Fibroblast of skin of scalp (primary cell): ENCODE measurements at regions not wholly inside any gene's neighbourhood (a gene's known extent, or its start where the extent isn't known, plus 50 kb on each side); places are given as distances from the start of the nearest gene placed in this dataset.
"Not testable (repeated sequence)": the region's sequence is repeated elsewhere in the genome, so short reads cannot be mapped to it uniquely, and the experiment has no call there.

ENCODE experiments used
- DNase-seq: peaks from one replicate; pipeline ENCODE4 v3.0.0-alpha.2; 2013

DNA sequence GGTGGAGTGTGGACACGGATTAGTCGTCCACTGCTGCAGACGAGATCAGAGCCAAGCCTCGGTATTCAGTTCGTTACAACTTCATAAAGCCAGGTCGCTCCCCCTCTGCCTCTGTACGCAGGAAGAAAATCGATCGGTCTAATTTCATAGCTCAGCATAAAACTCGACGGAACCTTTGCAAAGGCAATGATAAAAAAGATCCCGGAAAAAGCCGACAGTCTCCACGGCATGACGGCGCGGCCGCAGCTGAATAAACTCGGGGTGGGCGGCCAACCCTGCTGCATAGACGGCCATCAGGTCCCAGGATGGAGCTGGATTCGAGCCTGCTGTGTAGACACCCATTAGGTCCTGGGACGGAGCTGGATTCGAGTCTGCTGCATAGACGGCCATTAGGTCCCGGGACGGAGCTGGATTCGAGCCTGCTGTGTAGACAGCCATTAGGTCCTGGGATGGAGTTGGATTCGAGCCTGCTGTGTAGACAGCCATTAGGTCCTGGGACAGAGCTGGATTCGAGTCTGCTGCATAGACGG is 113.8 kb upstream of the PPP2R3B start:
- no peak for DNase-seq

DNA sequence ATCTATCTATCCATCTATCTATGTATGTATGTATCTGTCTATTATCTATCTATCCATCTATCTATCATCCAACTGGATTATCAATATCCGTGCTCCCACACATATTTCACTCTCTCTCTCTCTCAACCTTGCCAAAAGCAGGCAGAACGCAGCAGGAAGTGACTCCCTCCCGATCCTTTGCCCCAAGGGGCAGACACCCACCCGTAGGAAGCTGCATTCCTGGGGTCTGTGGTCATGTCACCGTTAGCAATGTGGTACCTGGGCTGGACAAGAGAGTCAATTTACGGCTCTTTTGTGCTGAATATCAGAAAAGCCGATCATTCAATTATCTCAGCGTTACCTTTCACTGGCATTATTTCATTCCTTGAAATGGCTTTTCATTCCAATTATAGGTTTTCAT is 119.6 kb upstream of the PPP2R3B start:
- DNase-seq: no peak

DNA sequence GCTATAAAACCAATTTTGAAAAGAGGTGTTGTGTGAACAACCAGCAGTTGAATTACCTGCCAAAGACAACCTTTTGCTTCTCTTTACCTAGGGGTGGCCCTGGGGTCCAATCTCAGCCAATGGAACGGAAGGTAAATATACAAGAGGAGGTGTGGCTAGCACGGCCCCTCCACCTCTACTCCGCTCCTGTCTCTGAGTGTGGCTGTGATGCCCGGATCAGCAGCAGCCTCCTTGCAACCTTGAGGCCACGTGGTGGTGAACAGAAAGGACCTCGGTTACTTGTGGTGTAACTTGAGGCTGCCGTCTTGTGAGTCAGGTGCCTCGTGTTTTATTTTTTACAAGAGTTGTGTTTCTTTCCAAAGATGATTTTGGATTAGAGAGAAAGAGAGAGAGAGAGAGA is 121.5 kb upstream of the PPP2R3B start:
- DNase-seq: no peak

DNA sequence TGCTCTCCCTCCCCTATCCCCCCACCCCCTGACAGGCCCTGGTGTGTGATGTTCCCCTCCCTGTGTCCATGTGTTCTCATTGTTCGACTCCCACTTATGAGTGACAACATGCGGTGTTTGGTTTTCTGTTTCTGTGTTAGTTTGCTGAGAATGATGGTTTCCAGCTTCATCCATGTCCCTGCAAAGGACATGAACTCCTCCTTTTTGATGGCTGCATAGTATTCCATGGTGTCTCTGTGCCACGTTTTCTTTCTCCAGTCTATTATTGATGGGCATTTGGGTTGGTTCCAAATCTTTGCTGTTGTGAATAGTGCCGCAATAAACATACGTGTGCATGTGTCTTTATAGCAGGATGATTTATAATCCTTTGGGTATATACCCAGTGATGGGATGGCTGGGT is 121.8 kb upstream of the SHOX start:
- not testable (repeated sequence) for DNase-seq

DNA sequence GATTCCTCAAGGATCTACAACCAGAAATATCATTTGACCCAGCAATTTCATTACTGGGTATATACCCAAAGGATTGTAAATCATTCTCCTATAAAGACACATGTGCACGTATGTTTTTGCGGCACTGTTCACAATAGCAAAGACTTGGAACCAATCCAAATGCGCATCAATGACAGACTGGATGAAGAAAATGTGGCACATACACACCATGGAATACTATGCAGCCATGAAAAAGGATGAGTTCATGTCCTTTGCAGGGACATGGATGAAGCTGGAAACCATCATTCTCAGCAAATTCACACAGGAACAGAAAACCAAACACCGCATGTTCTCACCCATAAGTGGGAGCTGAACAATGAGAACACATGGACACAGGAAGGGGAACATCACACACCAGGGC is 119.5 kb upstream of the SHOX start:
- DNase-seq: not testable (repeated sequence)

DNA sequence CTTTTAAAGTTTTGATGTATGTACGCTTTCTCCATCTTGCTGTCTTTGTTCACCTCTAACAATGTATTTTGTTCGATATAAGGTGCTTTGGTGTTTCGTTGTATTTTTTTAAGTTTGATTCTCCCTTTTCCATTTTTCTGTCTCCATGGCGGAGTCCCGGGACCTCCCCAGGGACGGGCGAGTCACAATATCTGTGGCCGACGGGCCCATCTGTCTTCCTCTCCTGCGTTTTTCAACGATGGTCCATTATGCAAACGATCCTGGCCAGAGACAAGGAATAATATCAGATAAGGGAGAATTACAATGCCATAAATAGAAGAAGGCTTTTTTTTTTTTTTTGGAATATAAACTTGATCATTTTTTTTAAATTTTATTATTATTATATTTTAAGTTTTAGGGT is 112.3 kb upstream of the SHOX start:
- no peak for DNase-seq

DNA sequence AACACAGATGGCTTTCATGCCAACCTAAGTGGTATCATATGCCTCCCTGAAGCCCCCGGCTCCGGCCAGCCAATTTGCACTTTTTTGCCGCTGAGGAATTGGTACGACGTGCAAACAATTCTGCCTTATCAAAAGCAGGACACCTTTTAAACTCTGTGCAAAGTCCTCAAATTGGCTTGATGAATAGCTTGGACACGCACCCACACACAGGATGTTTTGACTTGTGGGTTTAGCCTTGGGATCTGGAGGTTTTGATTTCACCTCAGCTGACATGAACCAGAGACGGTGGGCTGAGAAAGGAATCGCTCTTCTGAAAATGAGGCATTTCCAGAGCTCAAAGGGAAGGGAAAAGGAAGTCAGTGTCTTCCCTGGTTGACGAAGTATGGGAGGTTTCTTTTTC is 110.8 kb upstream of the SHOX start:
- DNase-seq: no peak

DNA sequence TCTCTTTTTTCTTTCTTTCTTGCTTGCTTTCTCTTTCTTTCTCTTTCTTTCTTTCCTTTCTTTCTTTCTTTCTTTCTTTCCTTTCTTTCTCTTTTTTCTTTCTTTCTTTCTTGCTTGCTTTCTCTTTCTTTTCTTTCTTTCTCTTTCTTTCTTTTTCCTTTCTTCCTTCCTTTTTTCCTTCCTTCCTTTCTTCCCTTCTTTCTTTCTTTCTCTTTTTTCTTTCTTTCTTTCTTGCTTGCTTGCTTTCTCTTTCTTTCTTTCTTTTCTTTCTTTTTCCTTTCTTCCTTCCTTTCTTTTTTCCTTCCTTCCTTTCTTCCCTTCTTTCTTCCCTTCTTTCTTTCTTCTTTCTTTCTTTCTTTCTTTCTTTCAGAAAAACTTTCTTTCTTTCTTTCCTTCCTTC is 108.1 kb upstream of the SHOX start:
- DNase-seq: no peak

DNA sequence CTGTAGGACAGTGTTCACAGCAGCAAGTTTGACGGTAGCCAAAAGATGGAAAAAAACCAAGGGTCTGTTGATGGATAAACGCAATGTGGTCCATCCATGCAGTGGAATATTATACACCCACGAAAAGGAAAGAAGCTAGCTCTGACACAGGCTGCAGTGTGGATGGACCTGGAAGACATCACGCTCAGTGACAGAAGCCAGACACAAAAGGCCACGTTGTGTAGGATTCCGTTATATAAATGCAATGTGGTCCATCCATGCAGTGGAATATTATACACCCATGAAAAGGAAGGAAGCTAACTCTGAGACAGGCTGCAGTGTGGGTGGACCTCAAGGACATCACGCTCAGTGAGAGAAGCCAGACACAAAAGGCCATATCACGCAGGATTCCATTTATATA is 105.5 kb upstream of the SHOX start:
- no peak for DNase-seq

DNA sequence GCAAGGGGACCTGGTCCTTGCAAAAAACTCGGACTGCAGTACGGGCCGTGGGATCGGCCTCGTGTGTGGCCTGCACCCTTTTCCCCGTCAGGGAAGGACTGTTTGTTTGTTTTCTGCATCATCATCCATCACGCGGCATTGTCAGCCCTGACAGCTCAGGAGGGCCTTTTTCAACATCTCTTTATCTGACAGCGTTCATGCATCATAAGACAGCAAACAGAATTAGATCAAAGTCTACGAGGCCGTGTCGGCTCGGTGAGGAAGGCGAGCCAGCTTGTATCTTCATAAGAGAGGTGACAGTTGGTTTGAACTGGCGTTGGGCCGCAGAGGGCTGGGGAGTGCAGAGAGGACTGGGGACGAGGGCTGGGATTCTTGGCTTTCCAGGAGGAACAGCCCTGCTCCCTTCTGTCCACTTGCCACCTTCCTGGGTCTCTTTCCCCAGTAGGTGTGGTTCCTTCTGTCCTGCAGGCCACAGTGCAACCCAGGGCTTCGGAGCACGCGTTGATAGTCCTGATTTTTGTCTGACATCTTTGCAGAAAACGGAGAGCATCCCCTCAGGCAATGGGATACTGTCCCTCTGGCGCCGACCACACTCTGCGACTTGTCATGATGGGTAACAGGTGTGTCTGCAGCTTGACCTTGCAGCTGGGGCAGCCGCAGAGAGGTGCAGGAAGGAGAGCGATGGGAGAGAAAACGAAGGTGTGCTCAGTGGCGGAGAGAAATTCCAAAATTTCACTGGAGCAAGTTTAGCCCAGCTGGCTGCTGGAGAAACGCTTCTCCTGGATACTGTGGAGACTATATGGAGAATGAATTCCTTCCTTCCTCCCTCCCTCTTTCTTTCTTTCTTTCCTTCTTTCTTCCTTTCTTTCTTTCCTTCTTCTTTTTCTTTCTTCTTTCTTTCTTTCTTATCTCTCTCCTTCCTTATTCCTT is 104.0 kb upstream of the SHOX start:
- DNase-seq: no peak

DNA sequence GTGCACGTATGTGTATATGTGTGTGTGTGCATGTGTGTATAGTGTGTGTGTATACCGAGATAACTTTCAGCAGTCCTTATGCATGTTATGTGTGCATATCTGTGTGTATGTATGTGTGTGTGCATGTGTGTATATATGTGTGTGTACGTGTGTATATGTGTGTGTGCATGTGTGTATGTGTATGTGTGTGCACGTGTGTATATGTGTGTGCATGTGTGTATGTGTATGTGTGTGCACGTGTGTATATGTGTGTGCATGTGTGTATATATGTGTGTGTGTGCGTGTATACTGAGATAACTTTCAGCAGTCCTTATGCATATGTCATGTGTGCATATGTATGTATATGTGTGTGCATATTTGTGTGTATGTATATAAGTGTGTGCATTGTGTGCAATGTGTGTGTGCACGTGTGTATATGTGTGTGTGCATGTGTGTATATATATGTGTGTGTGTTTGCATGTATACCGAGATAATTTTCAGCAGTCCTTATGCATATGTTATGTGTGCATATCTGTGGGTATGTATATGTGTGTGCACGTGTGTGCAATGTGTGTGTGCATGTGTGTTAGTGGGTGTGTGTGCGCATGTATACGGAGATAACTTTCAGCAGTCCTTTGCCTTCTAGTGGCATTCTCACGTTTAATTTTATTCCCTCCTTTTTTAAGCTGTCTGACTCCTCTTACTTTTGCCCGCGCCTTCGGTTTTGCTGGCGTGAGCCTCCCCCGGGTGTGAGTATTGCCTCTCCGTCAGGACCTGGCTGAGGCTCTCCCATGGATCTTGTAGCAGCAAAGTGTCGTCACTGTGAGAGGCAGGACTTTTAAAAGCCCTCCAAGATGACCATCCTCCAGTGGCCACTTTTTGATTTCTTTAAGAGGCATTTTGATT is 99.6 kb upstream of the SHOX start:
- DNase-seq: no peak

DNA sequence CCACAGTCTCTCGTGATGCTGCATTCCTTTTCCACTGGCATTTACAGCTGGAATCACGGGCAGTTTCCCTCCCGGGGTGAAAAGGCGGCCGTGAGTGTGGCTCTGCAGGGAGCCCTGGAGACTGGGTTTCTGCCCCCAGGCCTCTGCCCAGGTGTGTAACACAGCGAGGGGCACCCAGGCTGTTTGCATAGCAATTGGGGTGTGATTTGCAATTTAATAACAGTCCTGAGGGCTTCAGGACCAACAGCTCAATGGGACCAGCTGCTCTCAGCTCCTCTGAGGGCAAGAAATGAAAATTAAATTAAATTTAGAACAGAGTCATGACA is 99.0 kb upstream of the SHOX start:
- no peak for DNase-seq

DNA sequence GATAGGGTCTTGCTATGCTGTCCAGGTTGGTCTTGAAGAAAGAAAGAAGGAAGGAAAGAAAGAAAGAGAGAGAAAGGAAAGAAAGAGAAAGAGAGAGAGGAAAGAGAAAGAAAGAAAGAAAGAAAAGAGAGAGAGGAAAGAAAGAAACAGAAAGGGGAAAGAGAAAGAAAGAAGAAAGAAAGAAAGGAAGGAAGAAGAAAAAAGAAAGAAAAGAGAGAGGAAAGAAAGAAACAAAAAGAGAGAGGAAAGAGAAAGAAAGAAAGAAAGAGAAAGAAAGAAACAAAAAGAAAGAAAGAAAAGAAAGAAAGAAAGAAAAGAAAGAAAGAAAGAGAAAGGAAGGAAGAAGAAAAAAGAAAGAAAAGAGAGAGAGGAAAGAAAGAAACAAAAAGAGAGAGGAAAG is 95.8 kb upstream of the SHOX start:
- no peak for DNase-seq

DNA sequence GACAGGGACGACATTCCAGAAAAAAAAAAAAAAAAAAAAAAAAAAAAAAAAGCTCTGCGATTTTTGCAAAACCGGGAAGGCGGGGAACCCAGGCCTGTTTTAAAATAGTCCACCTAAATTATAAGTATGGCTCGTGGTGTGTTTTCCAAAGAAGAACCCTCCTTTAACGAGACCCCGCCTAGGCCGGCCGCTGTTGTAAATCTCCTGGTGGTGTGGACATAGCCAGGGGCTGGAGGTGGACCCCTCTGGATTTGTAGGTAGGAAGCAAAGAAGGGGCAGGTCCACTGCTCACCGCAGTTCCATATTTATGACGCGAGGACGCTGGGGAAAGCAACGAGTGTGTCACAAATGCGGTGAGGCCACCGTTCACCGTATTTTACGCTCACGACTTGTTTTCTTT is 94.0 kb upstream of the SHOX start:
- no peak for DNase-seq

DNA sequence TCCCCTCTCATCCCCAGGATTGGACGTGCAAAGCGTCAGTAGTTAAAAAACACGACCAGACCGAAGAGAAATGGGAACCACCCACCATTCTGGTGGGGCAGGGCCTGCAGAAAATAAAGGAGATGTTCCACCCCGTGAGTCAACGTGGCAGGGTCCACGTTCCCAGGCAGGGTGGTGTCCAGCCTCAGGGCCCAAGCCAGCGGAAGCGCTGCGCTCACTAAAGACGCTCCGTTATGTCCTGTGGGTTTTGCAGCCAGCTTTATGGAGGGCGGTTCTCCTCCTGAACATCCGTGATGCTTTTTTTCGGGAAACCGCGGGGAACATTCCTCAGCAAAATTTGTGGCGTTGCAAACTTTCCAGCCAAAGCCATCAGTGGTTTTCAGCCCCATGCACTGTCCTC is 93.4 kb upstream of the SHOX start:
- DNase-seq: no peak

DNA sequence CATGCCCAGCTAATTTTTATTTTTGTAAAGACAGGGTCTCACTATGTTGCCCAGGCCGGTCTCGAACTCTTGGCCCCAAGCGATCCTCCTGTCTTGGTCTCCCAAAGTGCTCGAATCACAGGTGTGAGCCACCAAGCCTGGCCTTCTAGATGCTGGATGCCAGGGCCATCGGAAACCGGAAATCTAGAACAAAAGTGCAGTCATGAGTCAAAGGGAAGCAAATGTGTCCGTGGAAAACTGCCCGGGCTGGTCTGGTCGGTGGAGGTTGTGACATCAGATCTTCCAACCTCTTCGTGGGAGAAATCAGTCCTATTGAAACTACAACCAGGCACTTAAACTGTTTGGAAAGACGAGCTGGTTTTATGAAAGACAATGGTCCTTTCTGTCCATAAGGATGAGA is 92.3 kb upstream of the SHOX start:
- DNase-seq: no peak

DNA sequence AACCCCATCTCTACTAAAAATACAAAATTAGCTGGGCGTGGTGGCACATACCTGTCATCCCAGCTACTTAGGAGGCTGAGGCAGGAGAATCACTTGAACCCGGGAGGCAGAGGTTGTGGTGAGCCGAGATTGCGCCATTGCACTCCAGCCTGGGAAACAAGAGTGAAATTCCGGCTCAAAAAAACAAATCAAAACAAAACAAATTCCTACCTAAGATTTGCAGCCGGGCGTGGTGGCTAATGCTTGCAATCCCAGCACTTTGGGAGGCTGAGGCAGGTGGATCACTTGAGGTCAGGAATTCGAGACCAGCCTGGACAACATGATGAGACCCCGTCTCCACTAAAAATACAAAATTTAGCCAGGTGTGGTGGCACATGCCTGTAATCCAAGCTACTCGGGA is 89.6 kb upstream of the SHOX start:
- DNase-seq: not testable (repeated sequence)

DNA sequence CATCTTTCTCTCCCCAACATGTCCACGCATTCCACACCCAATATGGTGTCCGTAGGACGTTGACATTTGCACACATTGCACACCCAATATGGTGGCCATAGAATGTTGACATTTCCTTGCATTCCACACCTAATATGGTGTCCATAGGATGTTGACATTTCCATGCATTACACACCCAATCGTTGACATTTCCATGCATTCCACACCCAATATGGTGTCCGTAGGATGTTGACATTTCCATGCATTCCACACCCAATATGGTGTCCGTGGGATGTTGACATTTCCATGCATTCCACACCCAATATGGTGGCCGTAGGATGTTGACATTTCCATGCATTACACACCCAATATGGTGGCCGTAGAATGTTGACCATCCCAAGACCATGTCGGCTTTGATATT is 88.4 kb upstream of the SHOX start:
- no peak for DNase-seq

DNA sequence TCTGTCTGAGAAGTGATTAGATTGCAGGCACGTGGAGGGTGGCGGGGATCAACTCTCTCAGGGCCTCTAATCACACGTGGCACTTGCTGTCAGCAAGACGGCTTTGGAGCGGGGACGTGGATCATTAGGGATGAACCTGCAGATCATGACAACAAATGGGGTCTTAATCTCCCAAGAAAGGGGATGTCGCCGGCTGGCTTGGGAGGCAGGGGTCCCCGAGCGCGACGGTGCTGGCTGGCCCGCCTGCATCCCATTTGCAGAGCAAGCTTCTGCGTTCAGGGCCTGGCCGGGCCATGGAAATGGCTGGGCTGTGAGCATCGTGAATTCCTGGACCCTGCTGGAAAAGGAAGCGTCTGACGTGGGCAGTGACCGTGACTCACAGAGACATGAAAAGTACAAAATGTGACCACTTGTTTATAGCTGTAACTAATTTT is 85.1 kb upstream of the SHOX start:
- DNase-seq: no peak

DNA sequence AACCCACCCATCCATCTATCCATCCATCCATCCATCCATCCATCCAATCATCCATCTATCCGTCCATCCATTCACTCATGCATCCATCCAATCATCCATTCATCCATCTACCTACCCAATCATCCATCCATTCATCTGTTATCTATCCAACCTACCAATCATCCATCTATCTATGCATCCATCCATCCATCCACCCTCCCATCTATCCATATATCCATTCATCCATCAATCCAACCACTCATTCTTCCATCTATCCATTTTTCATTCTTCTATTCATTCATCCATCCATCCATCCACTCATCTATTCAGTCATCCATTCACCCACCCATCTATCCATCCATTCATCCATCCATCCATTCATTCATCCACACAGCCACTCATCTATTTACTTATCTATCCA is 80.1 kb upstream of the SHOX start:
- no peak for DNase-seq

DNA sequence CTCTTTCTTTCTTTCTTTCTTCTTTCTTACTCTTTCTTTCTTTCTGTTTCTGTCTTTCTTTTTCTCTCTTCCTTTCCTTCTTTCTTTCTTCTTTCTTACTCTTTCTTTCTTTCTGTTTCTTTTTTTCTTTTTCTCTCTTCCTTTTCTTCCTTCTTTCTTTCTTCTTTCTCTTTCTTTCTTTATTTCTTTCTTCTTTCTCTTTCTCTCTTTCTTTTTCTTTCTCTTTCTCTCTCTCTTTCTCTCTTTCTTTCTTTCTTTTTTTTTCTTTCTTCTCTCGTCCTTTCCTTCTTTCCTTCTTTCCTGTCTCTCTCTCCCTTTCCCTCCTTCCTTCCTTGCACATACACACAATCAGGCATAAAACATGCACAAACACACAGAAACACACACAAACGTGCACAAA is 79.3 kb upstream of the SHOX start:
- DNase-seq: no peak

DNA sequence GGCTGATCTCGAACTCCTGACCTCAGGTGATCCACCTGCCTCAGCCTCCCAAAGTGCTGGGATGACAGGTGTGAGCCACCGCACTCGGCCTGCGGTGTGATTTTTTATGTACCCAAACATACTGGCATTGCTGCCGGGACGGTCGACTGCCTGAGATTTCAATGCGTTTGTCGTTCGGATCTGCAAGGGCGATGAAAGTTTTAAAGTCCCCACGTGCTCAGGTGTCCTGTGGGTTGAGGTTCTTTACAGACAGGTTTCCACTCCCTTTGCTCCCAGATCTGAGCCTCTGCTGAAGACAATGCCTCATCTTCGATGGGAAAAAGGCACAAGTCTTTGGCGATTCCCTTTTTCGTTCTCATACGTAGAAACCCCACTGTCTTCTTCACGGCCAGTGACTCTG is 78.1 kb upstream of the SHOX start:
- no peak for DNase-seq

DNA sequence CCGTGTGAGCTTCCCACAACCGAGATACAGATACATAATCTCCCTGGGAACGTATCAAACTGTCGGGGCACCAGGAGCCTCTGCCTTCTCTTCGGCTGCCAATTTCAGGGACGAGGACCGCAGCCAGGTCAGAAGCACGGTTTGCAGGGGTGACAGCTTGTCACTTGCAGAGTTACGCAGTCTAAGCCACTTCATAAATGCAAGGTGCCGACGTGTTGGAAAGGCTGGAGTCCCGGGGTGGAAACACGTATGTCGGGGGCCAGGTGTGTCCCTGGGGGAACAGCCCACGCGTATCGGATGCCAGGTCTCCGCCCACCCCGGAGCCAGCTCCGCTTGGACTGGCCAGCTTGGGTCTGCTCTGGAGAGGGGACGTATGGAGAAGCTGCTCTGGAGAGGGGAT is 76.3 kb upstream of the SHOX start:
- no peak for DNase-seq
